Ecto neural progenitor cell (in vitro differentiated cells): ENCODE measurements at regions not wholly inside any gene's neighbourhood (a gene's known extent, or its start where the extent isn't known, plus 50 kb on each side); places are given as distances from the start of the nearest gene placed in this dataset.

ENCODE experiments used
- DNase-seq: peaks from one replicate; pipeline ENCODE4 v3.0.0-alpha.2; 2018; ENCODE audit warnings: low spot score

- DNase-seq, result no peak
Measured at GRCh38 chr9:107872457-107873192, 383.1 kb upstream of the KLF4 start.

GRCh38 chr9:107870927-107871680, 381.5 kb upstream of the KLF4 start:
- DNase-seq, result no peak

- DNase-seq, result no peak
Measured at GRCh38 chr9:107870221-107870620, 380.7 kb upstream of the KLF4 start.

- no peak for DNase-seq
Measured at GRCh38 chr9:107869111-107869510, 379.5 kb upstream of the KLF4 start.

GRCh38 chr9:107868186-107868585, 378.6 kb upstream of the KLF4 start:
- DNase-seq, result no peak

- no peak for DNase-seq
Measured at GRCh38 chr9:107867738-107868137, 378.2 kb upstream of the KLF4 start.

GRCh38 chr9:107866711-107867311, 377.2 kb upstream of the KLF4 start:
- DNase-seq, result no peak

GRCh38 chr9:107863396-107863795, 373.8 kb upstream of the KLF4 start:
- no peak for DNase-seq

GRCh38 chr9:107862881-107863280, 373.3 kb upstream of the KLF4 start:
- no peak for DNase-seq

GRCh38 chr9:107862323-107862722, 372.8 kb upstream of the KLF4 start:
- DNase-seq, result no peak

- DNase-seq, result no peak
Measured at GRCh38 chr9:107861075-107861474, 371.5 kb upstream of the KLF4 start.

GRCh38 chr9:107858260-107858659, 368.7 kb upstream of the KLF4 start:
- DNase-seq, result no peak

GRCh38 chr9:107856633-107857032, 367.1 kb upstream of the KLF4 start:
- no peak for DNase-seq

- no peak for DNase-seq
Measured at GRCh38 chr9:107855164-107855563, 365.6 kb upstream of the KLF4 start.

- DNase-seq, result no peak
Measured at GRCh38 chr9:107853461-107853860, 363.9 kb upstream of the KLF4 start.

GRCh38 chr9:107852891-107853290, 363.3 kb upstream of the KLF4 start:
- no peak for DNase-seq

- DNase-seq, result no peak
Measured at GRCh38 chr9:107850653-107851052, 361.1 kb upstream of the KLF4 start.

- DNase-seq, result no peak
Measured at GRCh38 chr9:107847978-107848964, 358.7 kb upstream of the KLF4 start.

- no peak for DNase-seq
Measured at GRCh38 chr9:107842530-107842929, 353.0 kb upstream of the KLF4 start.

GRCh38 chr9:107841076-107841475, 351.5 kb upstream of the KLF4 start:
- no peak for DNase-seq

GRCh38 chr9:107839371-107839770, 349.8 kb upstream of the KLF4 start:
- no peak for DNase-seq

GRCh38 chr9:107838766-107839165, 349.2 kb upstream of the KLF4 start:
- DNase-seq, result no peak
